ENCODE measurements at regions not wholly inside any gene's neighbourhood (a gene's known extent, or its start where the extent isn't known, plus 50 kb on each side); places are given as distances from the start of the nearest gene placed in this dataset.

- TF ChIP-seq, protein P1, sequence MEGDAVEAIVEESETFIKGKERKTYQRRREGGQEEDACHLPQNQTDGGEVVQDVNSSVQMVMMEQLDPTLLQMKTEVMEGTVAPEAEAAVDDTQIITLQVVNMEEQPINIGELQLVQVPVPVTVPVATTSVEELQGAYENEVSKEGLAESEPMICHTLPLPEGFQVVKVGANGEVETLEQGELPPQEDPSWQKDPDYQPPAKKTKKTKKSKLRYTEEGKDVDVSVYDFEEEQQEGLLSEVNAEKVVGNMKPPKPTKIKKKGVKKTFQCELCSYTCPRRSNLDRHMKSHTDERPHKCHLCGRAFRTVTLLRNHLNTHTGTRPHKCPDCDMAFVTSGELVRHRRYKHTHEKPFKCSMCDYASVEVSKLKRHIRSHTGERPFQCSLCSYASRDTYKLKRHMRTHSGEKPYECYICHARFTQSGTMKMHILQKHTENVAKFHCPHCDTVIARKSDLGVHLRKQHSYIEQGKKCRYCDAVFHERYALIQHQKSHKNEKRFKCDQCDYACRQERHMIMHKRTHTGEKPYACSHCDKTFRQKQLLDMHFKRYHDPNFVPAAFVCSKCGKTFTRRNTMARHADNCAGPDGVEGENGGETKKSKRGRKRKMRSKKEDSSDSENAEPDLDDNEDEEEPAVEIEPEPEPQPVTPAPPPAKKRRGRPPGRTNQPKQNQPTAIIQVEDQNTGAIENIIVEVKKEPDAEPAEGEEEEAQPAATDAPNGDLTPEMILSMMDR (IDR thresholded peaks at IDR 0.05; ENCODE audit: low read depth, low read length, missing input control) = no peak
- TF ChIP-seq YY1 (IDR thresholded peaks at IDR 0.05) = no peak
- TF ChIP-seq GABPA (IDR thresholded peaks at IDR 0.05 in 1 of 2, conservative IDR thresholded peaks at IDR 0.05 in 1 of 2) = no peak
- no peak for TF ChIP-seq RAD21 (IDR thresholded peaks at IDR 0.05)
- TF ChIP-seq, protein P2, sequence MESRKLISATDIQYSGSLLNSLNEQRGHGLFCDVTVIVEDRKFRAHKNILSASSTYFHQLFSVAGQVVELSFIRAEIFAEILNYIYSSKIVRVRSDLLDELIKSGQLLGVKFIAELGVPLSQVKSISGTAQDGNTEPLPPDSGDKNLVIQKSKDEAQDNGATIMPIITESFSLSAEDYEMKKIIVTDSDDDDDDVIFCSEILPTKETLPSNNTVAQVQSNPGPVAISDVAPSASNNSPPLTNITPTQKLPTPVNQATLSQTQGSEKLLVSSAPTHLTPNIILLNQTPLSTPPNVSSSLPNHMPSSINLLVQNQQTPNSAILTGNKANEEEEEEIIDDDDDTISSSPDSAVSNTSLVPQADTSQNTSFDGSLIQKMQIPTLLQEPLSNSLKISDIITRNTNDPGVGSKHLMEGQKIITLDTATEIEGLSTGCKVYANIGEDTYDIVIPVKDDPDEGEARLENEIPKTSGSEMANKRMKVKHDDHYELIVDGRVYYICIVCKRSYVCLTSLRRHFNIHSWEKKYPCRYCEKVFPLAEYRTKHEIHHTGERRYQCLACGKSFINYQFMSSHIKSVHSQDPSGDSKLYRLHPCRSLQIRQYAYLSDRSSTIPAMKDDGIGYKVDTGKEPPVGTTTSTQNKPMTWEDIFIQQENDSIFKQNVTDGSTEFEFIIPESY (IDR thresholded peaks at IDR 0.05) = no peak
- no peak for TF ChIP-seq EGR1 (IDR thresholded peaks at IDR 0.05; ENCODE audit: low read depth in 2 of 2)
- TF ChIP-seq REST (IDR thresholded peaks at IDR 0.05) = no peak
- TF ChIP-seq, protein P3, sequence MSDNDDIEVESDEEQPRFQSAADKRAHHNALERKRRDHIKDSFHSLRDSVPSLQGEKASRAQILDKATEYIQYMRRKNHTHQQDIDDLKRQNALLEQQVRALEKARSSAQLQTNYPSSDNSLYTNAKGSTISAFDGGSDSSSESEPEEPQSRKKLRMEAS (IDR thresholded peaks at IDR 0.05) = no peak
- TF ChIP-seq FOXA1 (IDR thresholded peaks at IDR 0.05) = no peak
- TF ChIP-seq SP1 (IDR thresholded peaks at IDR 0.05) = no peak
- no peak for TF ChIP-seq TAF1 (conservative IDR thresholded peaks at IDR 0.05)
- TF ChIP-seq ATF3 (IDR thresholded peaks at IDR 0.05) = no peak
- no peak for TF ChIP-seq JUND (IDR thresholded peaks at IDR 0.05)
- no peak for TF ChIP-seq HNF4G (IDR thresholded peaks at IDR 0.05)
These were observed 303.4 kb downstream of the RAB28 start for GRCh38 chr4:13180701-13181100.
